ENCODE measurements at regions not wholly inside any gene's neighbourhood (a gene's known extent, or its start where the extent isn't known, plus 50 kb on each side); places are given as distances from the start of the nearest gene placed in this dataset.

DNA sequence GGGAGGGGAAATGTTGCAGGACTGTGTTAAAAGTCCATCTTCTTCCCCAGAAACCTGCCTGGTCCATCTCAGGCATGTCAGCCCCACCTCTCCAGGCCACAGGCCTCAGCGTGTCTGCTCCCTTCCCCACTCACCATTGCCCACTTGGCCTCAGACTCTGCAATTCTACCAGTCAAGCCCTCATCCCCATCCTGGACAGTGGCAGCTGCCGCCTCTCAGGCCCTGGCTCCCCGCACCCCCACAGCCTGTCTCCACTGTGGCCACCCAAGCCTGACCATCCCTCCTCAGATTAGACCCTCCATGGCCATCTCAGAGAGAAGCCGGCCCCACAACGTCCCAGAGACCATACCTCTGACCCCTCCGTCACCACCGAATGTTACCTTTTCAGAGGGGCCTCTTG is 89.9 kb downstream of the BARX1 start:
- in situ Hi-C loops (cut with HindIII; ENCODE audit: extremely low pct_ligation_motif_present, low pct_unique_long_range_greater_than_20kb): no loop called here

DNA sequence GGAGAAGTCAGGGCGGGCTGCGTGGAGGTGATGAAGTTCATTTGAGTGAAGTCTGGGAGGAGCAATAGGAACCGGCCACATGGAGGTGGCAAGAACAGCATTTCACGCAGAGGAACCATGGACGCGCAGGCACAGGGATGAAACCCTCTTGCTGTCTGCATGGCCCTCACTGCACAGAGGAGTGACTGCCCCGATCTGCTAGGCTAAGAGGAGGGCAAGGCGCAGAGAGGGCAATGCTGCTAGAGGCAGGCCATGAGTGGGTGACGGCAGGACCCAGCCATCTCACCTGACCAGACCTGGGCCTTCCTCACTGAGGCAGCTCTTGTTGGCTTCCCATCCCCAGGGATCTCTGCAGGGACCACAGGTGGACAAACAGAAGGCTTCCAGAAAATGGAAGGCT is 90.3 kb downstream of the BARX1 start:
- DNase-seq (ENCODE audit: low spot score) (no peak), FAIRE-seq (no peak), ATAC-seq (no peak)
- Histone ChIP-seq H3K27ac (ENCODE audit: extremely low read length, insufficient read depth, low read length) (no peak overlapping the region), H3K9me3 (ENCODE audit: low read length) (no peaks in the 10 kb centered on the region), H3K27me3 (ENCODE audit: control insufficient read depth in 1 of 2, insufficient read depth in 2 of 2, low read length in 2 of 2) (peaks cover 0 to 27% of the 10 kb centered on the region in 2 experiments; a peak in 3 of 5 replicates), H3K79me2 (ENCODE audit: insufficient read depth, low read length) (no peaks in the 10 kb centered on the region), H3K4me1 (ENCODE audit: insufficient read depth, low read length) (no peaks in the 10 kb centered on the region), H2AFZ (ENCODE audit: low read length) (no peak overlapping the region), H3K4me2 (ENCODE audit: low read depth, low read length) (no peak overlapping the region), H4K20me1 (ENCODE audit: insufficient read depth, low read length) (no peaks in the 10 kb centered on the region), H3K9ac (ENCODE audit: insufficient read depth, low read depth, low read length) (no peak overlapping the region), H3K4me3 (replicated peaks in 1 of 3; ENCODE audit: insufficient read depth in 1 of 3, low read depth in 2 of 3, low read length in 3 of 3) (no peak overlapping the region), H3K36me3 (replicated peaks in 1 of 2; ENCODE audit: control insufficient read depth in 1 of 2, insufficient read depth in 2 of 2, low read length in 2 of 2) (no peaks in the 10 kb centered on the region)
- intact Hi-C loops (cut with micrococcal nuclease; ENCODE audit: unreplicated experiment) (no loop called here), in situ Hi-C loops (cut with HindIII; ENCODE audit: extremely low pct_ligation_motif_present, low pct_unique_long_range_greater_than_20kb) (no loop called here)
- 64% methylated on average over 7 of the region's 9 CpGs for WGBS (ENCODE audit: low lambda C conversion rate)
- no TSS peak for BruUV-seq (replicated peaks)
- CTCF ChIA-PET (ENCODE audit: low intra/inter-chr PET ratio, low total read pairs): no interaction called here
- POLR2A ChIA-PET: no interaction called here
- no peak for TF ChIP-seq GATAD1 (CRISPR knock-in tag; IDR thresholded peaks at IDR 0.05)
- TF ChIP-seq, protein P1, sequence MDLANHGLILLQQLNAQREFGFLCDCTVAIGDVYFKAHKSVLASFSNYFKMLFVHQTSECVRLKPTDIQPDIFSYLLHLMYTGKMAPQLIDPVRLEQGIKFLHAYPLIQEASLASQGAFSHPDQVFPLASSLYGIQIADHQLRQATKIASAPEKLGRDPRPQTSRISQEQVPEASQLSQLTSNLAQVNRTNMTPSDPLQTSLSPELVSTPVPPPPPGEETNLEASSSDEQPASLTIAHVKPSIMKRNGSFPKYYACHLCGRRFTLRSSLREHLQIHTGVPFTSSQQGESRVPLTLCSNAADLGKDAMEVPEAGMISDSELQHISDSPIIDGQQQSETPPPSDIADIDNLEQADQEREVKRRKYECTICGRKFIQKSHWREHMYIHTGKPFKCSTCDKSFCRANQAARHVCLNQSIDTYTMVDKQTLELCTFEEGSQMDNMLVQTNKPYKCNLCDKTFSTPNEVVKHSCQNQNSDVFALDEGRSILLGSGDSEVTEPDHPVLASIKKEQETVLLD (CRISPR knock-in tag; IDR thresholded peaks at IDR 0.05; ENCODE audit: low read depth): no peak
- no peak for TF ChIP-seq YY1 (IDR thresholded peaks at IDR 0.05; ENCODE audit: insufficient read depth, insufficient replicate concordance, low read depth, low read length)
- no peak for TF ChIP-seq TBX3 (IDR thresholded peaks at IDR 0.05; ENCODE audit: borderline replicate concordance)
- TF ChIP-seq ZFP41 (CRISPR knock-in tag; IDR thresholded peaks at IDR 0.05; ENCODE audit: borderline replicate concordance): no peak
- TF ChIP-seq SUZ12 (IDR thresholded peaks at IDR 0.05; ENCODE audit: low read depth, low read length): no peak
- TF ChIP-seq ZNF792 (CRISPR knock-in tag; IDR thresholded peaks at IDR 0.05): no peak
- TF ChIP-seq ZNF75D (CRISPR knock-in tag; IDR thresholded peaks at IDR 0.05; ENCODE audit: borderline replicate concordance): no peak
- no peak for TF ChIP-seq MAF1 (CRISPR knock-in tag; IDR thresholded peaks at IDR 0.05; ENCODE audit: borderline replicate concordance)
- TF ChIP-seq, protein P2, sequence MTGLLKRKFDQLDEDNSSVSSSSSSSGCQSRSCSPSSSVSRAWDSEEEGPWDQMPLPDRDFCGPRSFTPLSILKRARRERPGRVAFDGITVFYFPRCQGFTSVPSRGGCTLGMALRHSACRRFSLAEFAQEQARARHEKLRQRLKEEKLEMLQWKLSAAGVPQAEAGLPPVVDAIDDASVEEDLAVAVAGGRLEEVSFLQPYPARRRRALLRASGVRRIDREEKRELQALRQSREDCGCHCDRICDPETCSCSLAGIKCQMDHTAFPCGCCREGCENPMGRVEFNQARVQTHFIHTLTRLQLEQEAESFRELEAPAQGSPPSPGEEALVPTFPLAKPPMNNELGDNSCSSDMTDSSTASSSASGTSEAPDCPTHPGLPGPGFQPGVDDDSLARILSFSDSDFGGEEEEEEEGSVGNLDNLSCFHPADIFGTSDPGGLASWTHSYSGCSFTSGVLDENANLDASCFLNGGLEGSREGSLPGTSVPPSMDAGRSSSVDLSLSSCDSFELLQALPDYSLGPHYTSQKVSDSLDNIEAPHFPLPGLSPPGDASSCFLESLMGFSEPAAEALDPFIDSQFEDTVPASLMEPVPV (CRISPR knock-in tag; IDR thresholded peaks at IDR 0.05): no peak
- no peak for TF ChIP-seq ZNF737 (CRISPR knock-in tag; IDR thresholded peaks at IDR 0.05; ENCODE audit: borderline replicate concordance)
- TF ChIP-seq ISL2 (CRISPR knock-in tag; IDR thresholded peaks at IDR 0.05): no peak
- TF ChIP-seq SMAD9 (CRISPR knock-in tag; IDR thresholded peaks at IDR 0.05): no peak
- TF ChIP-seq, protein P3, sequence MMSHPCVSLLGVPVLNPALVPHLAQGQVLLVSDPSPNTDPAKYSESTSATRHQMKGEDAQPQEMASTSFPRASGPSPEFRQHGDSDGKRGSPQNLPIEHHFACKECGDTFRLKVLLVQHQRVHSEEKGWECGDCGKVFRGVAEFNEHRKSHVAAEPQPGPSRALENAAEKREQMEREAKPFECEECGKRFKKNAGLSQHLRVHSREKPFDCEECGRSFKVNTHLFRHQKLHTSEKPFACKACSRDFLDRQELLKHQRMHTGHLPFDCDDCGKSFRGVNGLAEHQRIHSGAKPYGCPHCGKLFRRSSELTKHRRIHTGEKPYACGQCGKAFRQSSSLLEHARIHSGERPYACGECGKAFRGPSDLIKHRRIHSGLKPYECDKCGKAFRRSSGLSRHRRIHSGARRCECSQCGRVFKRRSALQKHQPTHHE (CRISPR knock-in tag; IDR thresholded peaks at IDR 0.05; ENCODE audit: borderline replicate concordance): no peak
- no peak for TF ChIP-seq ARNT2 (CRISPR knock-in tag; IDR thresholded peaks at IDR 0.05; ENCODE audit: low read depth)

More for the DNA sequence above, 89.9 kb downstream of the BARX1 start:
- Histone ChIP-seq H3K9ac (ENCODE audit: insufficient read depth, low read depth, low read length) (no peak overlapping the region), H3K9me3 (ENCODE audit: low read length) (no peaks in the 10 kb centered on the region), H3K4me3 (replicated peaks in 1 of 3; ENCODE audit: insufficient read depth in 1 of 3, low read depth in 2 of 3, low read length in 3 of 3) (no peak overlapping the region), H4K20me1 (ENCODE audit: insufficient read depth, low read length) (no peaks in the 10 kb centered on the region), H3K27ac (ENCODE audit: extremely low read length, insufficient read depth, low read length) (no peak overlapping the region), H2AFZ (ENCODE audit: low read length) (no peak overlapping the region), H3K4me1 (ENCODE audit: insufficient read depth, low read length) (no peaks in the 10 kb centered on the region), H3K36me3 (replicated peaks in 1 of 2; ENCODE audit: control insufficient read depth in 1 of 2, insufficient read depth in 2 of 2, low read length in 2 of 2) (no peaks in the 10 kb centered on the region), H3K27me3 (ENCODE audit: control insufficient read depth in 1 of 2, insufficient read depth in 2 of 2, low read length in 2 of 2) (peaks cover 0 to 26% of the 10 kb centered on the region in 2 experiments; a peak in 3 of 5 replicates), H3K79me2 (ENCODE audit: insufficient read depth, low read length) (no peaks in the 10 kb centered on the region), H3K4me2 (ENCODE audit: low read depth, low read length) (no peak overlapping the region)
- POLR2A ChIA-PET: no interaction called here
- ATAC-seq (no peak), FAIRE-seq (no peak), DNase-seq (ENCODE audit: low spot score) (no peak)
- CTCF ChIA-PET (ENCODE audit: low intra/inter-chr PET ratio, low total read pairs): no interaction called here
- WGBS (ENCODE audit: low lambda C conversion rate): 26% methylated on average over 5 of the region's 7 CpGs
- no peak for TF ChIP-seq U2AF2 (IDR thresholded peaks at IDR 0.05; ENCODE audit: low read depth, low read length)
- no peak for TF ChIP-seq NFE2L2 (IDR thresholded peaks at IDR 0.05; ENCODE audit: low read length)
- TF ChIP-seq TBL1XR1 (IDR thresholded peaks at IDR 0.05; ENCODE audit: borderline replicate concordance, low read length, partially characterized antibody): no peak
- no peak for TF ChIP-seq REL (CRISPR knock-in tag; conservative IDR thresholded peaks at IDR 0.05)
- no TSS peak for BruUV-seq (replicated peaks)
- intact Hi-C loops (cut with micrococcal nuclease; ENCODE audit: unreplicated experiment): no loop called here

All from HepG2 (cell line).